Fibroblast of lung (primary cell): ENCODE measurements at regions not wholly inside any gene's neighbourhood (a gene's known extent, or its start where the extent isn't known, plus 50 kb on each side); places are given as distances from the start of the nearest gene placed in this dataset.

Experiments
- DNase-seq, 2 donors: peaks; one replicate each; pipeline versions ENCODE4 v3.0.0 to v3.0.0-alpha.2; 2010; ENCODE audit warnings: low read depth in 2 of 2
- H2AFZ ChIP-seq: 2 replicates; pipeline ENCODE4 v1.5.1; 2012; ENCODE audit warnings: low read length, control low read depth, inconsistent platforms
- H3K27ac ChIP-seq: 2 replicates; pipeline ENCODE4 v1.5.1; 2011; ENCODE audit warnings: low read length, control low read depth; ENCODE audit not compliant: insufficient read depth
- H3K27me3 ChIP-seq: 2 replicates; pipeline ENCODE4 v1.5.1; 2011; ENCODE audit warnings: mild to moderate bottlenecking, low read length; ENCODE audit not compliant: control insufficient read depth, insufficient read depth
- H3K36me3 ChIP-seq: 2 replicates; pipeline ENCODE4 v1.5.1; 2011; ENCODE audit warnings: low read length; ENCODE audit not compliant: control insufficient read depth, insufficient read depth
- H3K4me1 ChIP-seq: 2 replicates; pipeline ENCODE4 v1.5.1; 2011; ENCODE audit warnings: low read length; ENCODE audit not compliant: control insufficient read depth, insufficient read depth; ENCODE audit errors: extremely low read depth
- H3K4me2 ChIP-seq: 2 replicates; pipeline ENCODE4 v1.5.1; 2011; ENCODE audit warnings: low read length, control low read depth; ENCODE audit not compliant: insufficient read depth; ENCODE audit errors: extremely low read depth
- H3K4me3 ChIP-seq, 4 experiments: fragments of 200-600 bp in 1 of 4; sonication (generic) in 1 of 4; replicated peaks in 1 of 4; 2 replicates each; pipeline ENCODE4 v1.5.1; 2011 to 2016; ENCODE audit warnings: low read length in 4 of 4, low read depth in 3 of 4, mild to moderate bottlenecking in 3 of 4, control low read depth in 2 of 4, inconsistent platforms in 1 of 4, mixed read lengths in 1 of 4; ENCODE audit not compliant: insufficient read depth in 1 of 4; ENCODE audit errors: control extremely low read depth in 1 of 4
- H3K79me2 ChIP-seq: 2 replicates; pipeline ENCODE4 v1.5.1; 2012; ENCODE audit warnings: mild to moderate bottlenecking, low read length, inconsistent platforms; ENCODE audit not compliant: control insufficient read depth, insufficient read depth
- H3K9ac ChIP-seq: 2 replicates; pipeline ENCODE4 v1.5.1; 2011; ENCODE audit warnings: mild to moderate bottlenecking, low read length, control low read depth; ENCODE audit not compliant: insufficient read depth
- H3K9me3 ChIP-seq: 2 replicates; pipeline ENCODE4 v1.5.1; 2012; ENCODE audit warnings: low read depth, low read length; ENCODE audit not compliant: control insufficient read depth, insufficient read depth
- H4K20me1 ChIP-seq: 2 replicates; pipeline ENCODE4 v1.5.1; 2011; ENCODE audit warnings: low read length; ENCODE audit not compliant: control insufficient read depth, insufficient read depth; ENCODE audit errors: extremely low read depth
- EZH2 ChIP-seq: IDR thresholded peaks from 2 replicates; pipeline ENCODE4 v1.5.1; 2012; ENCODE audit warnings: low read length, control low read depth, mild to moderate bottlenecking; ENCODE audit errors: missing control alignments
- TF ChIP-seq, protein P1 (sequence below), 2 donors: IDR thresholded peaks in 1 of 2; conservative IDR thresholded peaks in 1 of 2; 1 replicate in 1 of 2; 2 replicates in 1 of 2; pipeline ENCODE4 v1.5.1; 2011 to 2012; ENCODE audit warnings: low read length in 2 of 2, control low read depth in 1 of 2, inconsistent platforms in 1 of 2, low read depth in 1 of 2, mild to moderate bottlenecking in 1 of 2

DNA sequence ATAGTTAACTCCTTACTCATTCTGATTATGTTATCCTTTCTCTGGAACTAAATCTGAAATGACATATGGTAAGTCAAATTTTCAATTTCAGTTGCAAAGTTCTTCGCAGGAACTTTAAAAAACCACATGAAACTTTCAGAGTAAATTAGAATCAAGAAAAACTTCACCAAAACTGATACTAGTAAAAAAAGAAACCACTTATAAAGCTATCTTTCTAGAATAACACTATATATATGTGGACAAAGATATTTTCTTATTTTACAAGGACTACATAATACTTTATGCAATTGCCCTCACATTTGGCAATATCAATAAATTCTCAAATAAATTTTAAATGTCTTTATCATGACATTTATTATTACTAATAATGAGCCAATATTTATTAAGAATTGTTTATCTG, 1847.1 kb upstream of the NUDT12 start:
- Histone ChIP-seq H3K4me1 (no peaks in the 10 kb centered on the region), H3K27ac (no peak overlapping the region), H3K4me3 (no peak overlapping the region), H3K9me3 (no peaks in the 10 kb centered on the region), H3K79me2 (no peaks in the 10 kb centered on the region), H3K9ac (no peak overlapping the region), H4K20me1 (no peaks in the 10 kb centered on the region), H3K4me2 (no peak overlapping the region), H3K27me3 (no peaks in the 10 kb centered on the region), H2AFZ (no peak overlapping the region), H3K36me3 (no peaks in the 10 kb centered on the region)
- TF ChIP-seq EZH2, result no peak
- TF ChIP-seq, protein P1, sequence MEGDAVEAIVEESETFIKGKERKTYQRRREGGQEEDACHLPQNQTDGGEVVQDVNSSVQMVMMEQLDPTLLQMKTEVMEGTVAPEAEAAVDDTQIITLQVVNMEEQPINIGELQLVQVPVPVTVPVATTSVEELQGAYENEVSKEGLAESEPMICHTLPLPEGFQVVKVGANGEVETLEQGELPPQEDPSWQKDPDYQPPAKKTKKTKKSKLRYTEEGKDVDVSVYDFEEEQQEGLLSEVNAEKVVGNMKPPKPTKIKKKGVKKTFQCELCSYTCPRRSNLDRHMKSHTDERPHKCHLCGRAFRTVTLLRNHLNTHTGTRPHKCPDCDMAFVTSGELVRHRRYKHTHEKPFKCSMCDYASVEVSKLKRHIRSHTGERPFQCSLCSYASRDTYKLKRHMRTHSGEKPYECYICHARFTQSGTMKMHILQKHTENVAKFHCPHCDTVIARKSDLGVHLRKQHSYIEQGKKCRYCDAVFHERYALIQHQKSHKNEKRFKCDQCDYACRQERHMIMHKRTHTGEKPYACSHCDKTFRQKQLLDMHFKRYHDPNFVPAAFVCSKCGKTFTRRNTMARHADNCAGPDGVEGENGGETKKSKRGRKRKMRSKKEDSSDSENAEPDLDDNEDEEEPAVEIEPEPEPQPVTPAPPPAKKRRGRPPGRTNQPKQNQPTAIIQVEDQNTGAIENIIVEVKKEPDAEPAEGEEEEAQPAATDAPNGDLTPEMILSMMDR (conservative IDR thresholded peaks at IDR 0.05 in 1 of 2, IDR thresholded peaks at IDR 0.05 in 1 of 2; ENCODE audit: low read depth in 1 of 2, low read length in 2 of 2), result no peak
- no peak for DNase-seq

DNA sequence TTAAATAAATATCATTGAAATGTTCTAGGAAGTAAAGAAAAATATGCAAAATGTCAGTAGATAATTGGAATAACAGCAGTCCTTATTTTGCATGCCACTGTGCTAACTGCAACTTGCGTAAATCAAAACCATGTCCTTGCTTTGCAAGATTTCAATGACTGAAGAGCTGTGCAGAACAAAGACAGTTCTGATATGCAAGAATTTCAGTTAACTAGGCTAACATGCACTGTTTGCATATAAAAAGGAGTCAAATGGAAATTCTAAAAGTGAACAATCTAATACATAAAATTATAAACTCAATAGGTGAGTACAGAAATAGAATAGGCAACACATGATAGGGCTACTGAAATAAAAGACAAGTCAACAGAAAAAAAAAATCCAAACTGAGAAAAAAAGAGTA, 1844.6 kb upstream of the NUDT12 start:
- no peak for DNase-seq
- Histone ChIP-seq H3K4me3 (no peak overlapping the region), H4K20me1 (no peaks in the 10 kb centered on the region), H3K27ac (no peak overlapping the region), H3K9me3 (no peaks in the 10 kb centered on the region), H3K4me2 (no peak overlapping the region), H3K79me2 (no peaks in the 10 kb centered on the region), H3K27me3 (no peaks in the 10 kb centered on the region), H3K36me3 (no peaks in the 10 kb centered on the region), H2AFZ (no peak overlapping the region), H3K4me1 (no peaks in the 10 kb centered on the region), H3K9ac (no peak overlapping the region)
- TF ChIP-seq, protein P1 (conservative IDR thresholded peaks at IDR 0.05 in 1 of 2, IDR thresholded peaks at IDR 0.05 in 1 of 2; ENCODE audit: low read depth in 1 of 2, low read length in 2 of 2), result no peak
- TF ChIP-seq EZH2, result no peak

DNA sequence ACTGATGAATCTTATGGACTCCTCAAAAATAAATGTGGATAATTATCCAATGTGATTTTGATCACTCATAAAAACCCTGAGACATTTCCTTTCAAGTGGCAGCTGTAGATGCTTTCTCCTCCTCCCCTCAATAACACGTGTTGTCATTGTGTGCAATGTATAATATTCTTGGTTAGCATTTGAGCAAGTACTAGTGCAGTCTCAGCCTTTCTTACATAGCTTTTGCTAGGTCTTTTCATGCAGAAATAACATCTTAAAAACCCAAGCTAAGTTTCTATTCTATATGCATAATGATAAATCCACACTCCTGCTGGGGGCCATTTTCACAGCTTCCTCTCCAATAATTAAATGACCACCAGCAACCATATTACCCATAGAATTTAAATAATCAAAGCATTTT, 1835.2 kb upstream of the NUDT12 start:
- no peaks in the 10 kb centered on the region for H3K79me2 ChIP-seq
- H3K9ac ChIP-seq, result no peak overlapping the region
- H2AFZ ChIP-seq, result no peak overlapping the region
- no peak for TF ChIP-seq EZH2
- TF ChIP-seq, protein P1 (conservative IDR thresholded peaks at IDR 0.05 in 1 of 2, IDR thresholded peaks at IDR 0.05 in 1 of 2; ENCODE audit: low read depth in 1 of 2, low read length in 2 of 2), result no peak
- no peaks in the 10 kb centered on the region for H3K4me1 ChIP-seq
- H3K36me3 ChIP-seq, result no peaks in the 10 kb centered on the region
- no peaks in the 10 kb centered on the region for H3K9me3 ChIP-seq
- DNase-seq, result no peak
- H3K27ac ChIP-seq, result no peak overlapping the region
- no peaks in the 10 kb centered on the region for H3K27me3 ChIP-seq
- H4K20me1 ChIP-seq, result no peaks in the 10 kb centered on the region
- H3K4me3 ChIP-seq, result no peak overlapping the region
- no peak overlapping the region for H3K4me2 ChIP-seq
